Endothelial cell of umbilical vein (primary cell): ENCODE measurements at regions not wholly inside any gene's neighbourhood (a gene's known extent, or its start where the extent isn't known, plus 50 kb on each side); places are given as distances from the start of the nearest gene placed in this dataset.

ENCODE experiments used
- BruUV-seq: library from RNA; stranded (reverse); fragments of 400-500 nt; replicated peaks from 2 replicates; lab custom pipeline; 2021; lab: Mats Ljungman, UMichigan
- CTCF ChIA-PET: fragments of 300-600, 350-600 bp; sonication (Branson Sonifier 250); formaldehyde crosslinking; loops from one replicate; lab custom pipeline; 2021; ENCODE audit warnings: antibody characterized with exemption, inconsistent platforms; lab: Charles Lee
- POLR2A ChIA-PET: fragments of 300-600, 350-600 bp; sonication (Branson Sonifier 250); formaldehyde crosslinking; loops from one replicate; lab custom pipeline; 2021; ENCODE audit warnings: antibody characterized with exemption, inconsistent platforms; lab: Charles Lee
- DNase-seq: peaks from one replicate; pipeline ENCODE4 v3.0.0-alpha.2; 2011; ENCODE audit warnings: low read depth, low spot score
- FAIRE-seq: peaks from 2 replicates; lab custom pipeline; 2011; peaks lifted over from hg19 to GRCh38; lab: Jason Lieb, UNC
- H2AFZ ChIP-seq: 2 replicates; pipeline ENCODE4 v1.6.0; 2012; ENCODE audit warnings: low read depth, low read length, control low read depth, inconsistent platforms
- H3K27ac ChIP-seq: 2 replicates; pipeline ENCODE4 v1.5.1; 2011; ENCODE audit warnings: low read depth, mild to moderate bottlenecking, control low read depth, low read length, moderate library complexity; ENCODE audit not compliant: insufficient read depth
- H3K27me3 ChIP-seq, 2 experiments: 2 replicates each; pipeline versions ENCODE4 v1.6.0 to v1.6.1; 2011; ENCODE audit warnings: low read length in 2 of 2, mixed read lengths in 1 of 2; ENCODE audit not compliant: control insufficient read depth in 2 of 2, insufficient read depth in 2 of 2
- H3K36me3 ChIP-seq, 2 experiments: 2 replicates in 1 of 2; 3 replicates in 1 of 2; pipeline ENCODE4 v1.5.1; 2011; ENCODE audit warnings: low read length in 2 of 2, mild to moderate bottlenecking in 1 of 2, moderate library complexity in 1 of 2; ENCODE audit not compliant: control insufficient read depth in 2 of 2, insufficient read depth in 2 of 2; ENCODE audit errors: extremely low read depth in 1 of 2
- H3K4me1 ChIP-seq: 3 replicates; pipeline ENCODE4 v1.5.1; 2011; ENCODE audit warnings: mild to moderate bottlenecking, low read length; ENCODE audit not compliant: control insufficient read depth, insufficient read depth; ENCODE audit errors: extremely low read depth
- H3K4me2 ChIP-seq: 2 replicates; pipeline ENCODE4 v1.6.1; 2011; ENCODE audit warnings: low read length, control low read depth, mixed read lengths; ENCODE audit not compliant: insufficient read depth
- H3K4me3 ChIP-seq, 3 experiments: fragments of 200-600 bp in 1 of 3; sonication (generic), shearing (Covaris generic) in 1 of 3; replicated peaks in 1 of 3; 2 replicates each; pipeline ENCODE4 v1.5.1; 2011 to 2016; ENCODE audit warnings: control low read depth in 3 of 3, low read length in 3 of 3, mild to moderate bottlenecking in 2 of 3, inconsistent platforms in 1 of 3, low read depth in 1 of 3, moderate library complexity in 1 of 3; ENCODE audit not compliant: insufficient read depth in 1 of 3
- H3K79me2 ChIP-seq: 2 replicates; pipeline ENCODE4 v1.6.0; 2012; ENCODE audit warnings: low read length, inconsistent platforms; ENCODE audit not compliant: control insufficient read depth, insufficient read depth
- H3K9ac ChIP-seq: replicated peaks from 2 replicates; pipeline ENCODE3; 2011; ENCODE audit warnings: low read length, control low read depth; ENCODE audit not compliant: insufficient read depth; ENCODE audit errors: extremely low read depth
- H3K9me1 ChIP-seq: replicated peaks from 3 replicates; pipeline ENCODE4 v1.6.0; 2011; ENCODE audit warnings: mild to moderate bottlenecking, low read length; ENCODE audit not compliant: control insufficient read depth, insufficient read depth; ENCODE audit errors: extremely low read depth
- H3K9me3 ChIP-seq: replicated peaks from 2 replicates; pipeline ENCODE4 v1.5.1; 2012; ENCODE audit warnings: low read length, inconsistent platforms; ENCODE audit not compliant: control insufficient read depth, insufficient read depth
- H4K20me1 ChIP-seq: replicated peaks from 2 replicates; pipeline ENCODE3; 2011; ENCODE audit warnings: mild to moderate bottlenecking, low read length; ENCODE audit not compliant: control insufficient read depth, insufficient read depth; ENCODE audit errors: extremely low read depth
- CTCF ChIP-seq, 2 donors: IDR thresholded peaks; 1 replicate in 1 of 2; 2 replicates in 1 of 2; pipeline ENCODE4 v1.5.1; 2011; ENCODE audit warnings: low read length in 2 of 2, mild to moderate bottlenecking in 2 of 2, moderate library complexity in 2 of 2, control low read depth in 1 of 2, inconsistent platforms in 1 of 2, low read depth in 1 of 2; ENCODE audit not compliant: insufficient read depth in 1 of 2; ENCODE audit errors: extremely low read depth in 1 of 2
- EZH2 ChIP-seq: IDR thresholded peaks from 2 replicates; pipeline ENCODE4 v1.6.1; 2012; ENCODE audit warnings: borderline replicate concordance, low read depth, mild to moderate bottlenecking, moderate library complexity, low read length, inconsistent platforms; ENCODE audit not compliant: severe bottlenecking
- FOS ChIP-seq: IDR thresholded peaks from 2 replicates; pipeline ENCODE4 v1.6.1; 2011; ENCODE audit warnings: mild to moderate bottlenecking, low read length, moderate library complexity, borderline replicate concordance; ENCODE audit not compliant: insufficient read depth
- JUN ChIP-seq: IDR thresholded peaks from 2 replicates; pipeline ENCODE4 v1.6.1; 2011; ENCODE audit warnings: borderline replicate concordance, low read depth; ENCODE audit not compliant: insufficient read length, insufficient read depth
- MAX ChIP-seq: IDR thresholded peaks from 2 replicates; pipeline ENCODE4 v1.6.1; 2011; ENCODE audit not compliant: insufficient read depth, insufficient read length
- MYC ChIP-seq: IDR thresholded peaks from one replicate; pipeline ENCODE4 v1.6.1; 2011; ENCODE audit warnings: mild to moderate bottlenecking, low read depth, low read length
- POLR2AphosphoS5 ChIP-seq: IDR thresholded peaks from 2 replicates; pipeline ENCODE4 v1.6.1; 2012; ENCODE audit warnings: low read depth, mild to moderate bottlenecking, control low read depth, low read length, moderate library complexity; ENCODE audit not compliant: insufficient read depth
- dilution Hi-C: fragments of 300-500 bp; cut with MboI; formaldehyde crosslinking; loops from one replicate; pipeline ENCODE4 v1.15.0; 2019; ENCODE audit warnings: low sequenced_read_pairs; ENCODE audit not compliant: extremely low pct_ligation_motif_present
- intact Hi-C: fragments of 100-400 bp; cut with micrococcal nuclease; formaldehyde crosslinking; loops from one replicate; pipeline ENCODE4 v1.10.0; 2022

GRCh38 chr3:193865896-193866480 is 270.0 kb upstream of the HES1 start:
- Histone ChIP-seq H3K9ac (no peak overlapping the region), H2AFZ (no peak overlapping the region), H3K4me2 (peak overlapping the region; percentile 6), H3K27me3 (no peaks in the 10 kb centered on the region), H3K9me1 (no peaks in the 10 kb centered on the region), H3K27ac (no peak overlapping the region), H3K36me3 (no peaks in the 10 kb centered on the region), H3K79me2 (no peaks in the 10 kb centered on the region), H3K9me3 (no peaks in the 10 kb centered on the region), H4K20me1 (no peaks in the 10 kb centered on the region), H3K4me1 (peaks cover 27% of the 10 kb centered on the region), H3K4me3 (no peak overlapping the region)
- ChIA-PET CTCF (no interaction called here), POLR2A (no interaction called here)
- intact Hi-C loops (no loop called here), dilution Hi-C loops (no loop called here)
- no TSS peak for BruUV-seq
- FAIRE-seq: peak; percentile 56
- TF ChIP-seq MYC: no peak
- TF ChIP-seq FOS: peak; percentile 27
- no peak for DNase-seq

- CTCF ChIA-PET: no interaction called here
These were observed 267.4 kb upstream of the HES1 start for GRCh38 chr3:193868590-193868989.

More at GRCh38 chr3:193868590-193868989, 267.4 kb upstream of the HES1 start:
- no peak overlapping the region for H3K27ac ChIP-seq
- H3K4me3 ChIP-seq: no peak overlapping the region
- BruUV-seq: no TSS peak
- H3K9me3 ChIP-seq: no peaks in the 10 kb centered on the region
- peaks cover 42% of the 10 kb centered on the region for H3K4me1 ChIP-seq
- DNase-seq: no peak
- no peaks in the 10 kb centered on the region for H3K27me3 ChIP-seq
- dilution Hi-C loops: no loop called here
- FAIRE-seq: peak; percentile 50
- no peaks in the 10 kb centered on the region for H3K79me2 ChIP-seq
- intact Hi-C loops: loop anchor here (2.0 kb wide), 3 partner anchors 80 to 396 kb away; no protein-coding TSS in a partner anchor
- H3K4me2 ChIP-seq: no peak overlapping the region
- TF ChIP-seq MYC (no peak), JUN (no peak), POLR2AphosphoS5 (no peak), MAX (no peak), CTCF (IDR thresholded peaks at IDR 0.05; ENCODE audit: extremely low read depth in 1 of 2, insufficient read depth in 1 of 2, low read depth in 1 of 2, low read length in 2 of 2) (no peak), EZH2 (no peak)
- H3K36me3 ChIP-seq: no peaks in the 10 kb centered on the region
- no peaks in the 10 kb centered on the region for H3K9me1 ChIP-seq
- H2AFZ ChIP-seq: no peak overlapping the region
- H3K9ac ChIP-seq: no peak overlapping the region
- no peaks in the 10 kb centered on the region for H4K20me1 ChIP-seq
- POLR2A ChIA-PET: no interaction called here
